Peyer's patch (tissue), 4 donors: ENCODE measurements at regions not wholly inside any gene's neighbourhood (a gene's known extent, or its start where the extent isn't known, plus 50 kb on each side); places are given as distances from the start of the nearest gene placed in this dataset.
"Not testable (repeated sequence)": the region's sequence is repeated elsewhere in the genome, so short reads cannot be mapped to it uniquely, and the experiment has no call there.

Experiments
- DNase-seq, 3 donors: peaks; one replicate each; pipeline ENCODE4 v3.0.0-alpha.2; 2017 to 2019
- H3K27ac ChIP-seq, 4 donors: fragments of 200-600 bp; sonication (generic); one replicate each; pipeline ENCODE4 v1.5.1; 2016 to 2019
- H3K27me3 ChIP-seq, 2 donors: fragments of 200-600 bp; sonication (generic); one replicate each; pipeline ENCODE4 v1.5.1; 2019
- H3K36me3 ChIP-seq, 3 donors: fragments of 200-600 bp; sonication (generic); one replicate each; pipeline ENCODE4 v1.5.1; 2016 to 2019
- H3K4me1 ChIP-seq, 4 donors: fragments of 200-600 bp; sonication (generic); one replicate each; pipeline ENCODE4 v1.5.1; 2016 to 2019
- H3K4me3 ChIP-seq, 4 donors: fragments of 200-600 bp; sonication (generic); 1 replicate in 3 of 4; 2 replicates in 1 of 4; pipeline ENCODE4 v1.5.1; 2016 to 2019; ENCODE audit warnings: mild to moderate bottlenecking in 1 of 4
- H3K9me3 ChIP-seq, 4 donors: fragments of 200-600 bp; sonication (generic); one replicate each; pipeline ENCODE4 v1.5.1; 2016 to 2019; ENCODE audit warnings: mild to moderate bottlenecking in 1 of 4
- POLR2A ChIP-seq, 2 donors: fragments of 450-650 bp; IDR thresholded peaks; one replicate each; pipeline ENCODE4 v1.5.1; 2017; ENCODE audit warnings: antibody characterized with exemption in 2 of 2, mild to moderate bottlenecking in 2 of 2, moderate library complexity in 2 of 2
- TF ChIP-seq, protein P1 (sequence below), 6 experiments: fragments of 450-650 bp in 4 of 6; fragments of 200-600 bp in 2 of 6; sonication (generic) in 1 of 6; IDR thresholded peaks; one replicate each; pipeline ENCODE4 v1.5.1; 2017 to 2019; ENCODE audit warnings: antibody characterized with exemption in 6 of 6, mild to moderate bottlenecking in 3 of 6, moderate library complexity in 1 of 6

DNA sequence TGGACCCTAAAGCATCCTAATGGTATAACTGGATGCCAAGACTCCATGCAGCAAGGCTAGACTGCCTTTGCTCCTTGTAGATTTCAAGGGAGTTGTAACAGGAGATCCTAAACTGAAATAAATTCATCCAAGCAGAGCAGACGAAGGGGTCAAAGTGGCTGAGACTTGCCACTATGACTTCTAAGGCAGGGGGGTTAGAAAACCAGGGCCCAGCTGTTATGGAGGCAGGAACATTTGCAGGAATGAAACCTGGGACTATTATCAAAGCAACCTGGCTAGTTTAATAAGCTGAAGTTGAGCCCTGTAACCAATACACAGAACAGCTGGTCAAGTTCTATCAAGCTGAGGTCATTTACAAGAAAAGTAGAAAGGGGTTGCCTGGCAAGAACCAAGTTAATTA, 122.2 kb upstream of the TRPC6 start:
- no peaks in the 10 kb centered on the region for H3K36me3 ChIP-seq
- no peak for DNase-seq
- TF ChIP-seq, protein P1, sequence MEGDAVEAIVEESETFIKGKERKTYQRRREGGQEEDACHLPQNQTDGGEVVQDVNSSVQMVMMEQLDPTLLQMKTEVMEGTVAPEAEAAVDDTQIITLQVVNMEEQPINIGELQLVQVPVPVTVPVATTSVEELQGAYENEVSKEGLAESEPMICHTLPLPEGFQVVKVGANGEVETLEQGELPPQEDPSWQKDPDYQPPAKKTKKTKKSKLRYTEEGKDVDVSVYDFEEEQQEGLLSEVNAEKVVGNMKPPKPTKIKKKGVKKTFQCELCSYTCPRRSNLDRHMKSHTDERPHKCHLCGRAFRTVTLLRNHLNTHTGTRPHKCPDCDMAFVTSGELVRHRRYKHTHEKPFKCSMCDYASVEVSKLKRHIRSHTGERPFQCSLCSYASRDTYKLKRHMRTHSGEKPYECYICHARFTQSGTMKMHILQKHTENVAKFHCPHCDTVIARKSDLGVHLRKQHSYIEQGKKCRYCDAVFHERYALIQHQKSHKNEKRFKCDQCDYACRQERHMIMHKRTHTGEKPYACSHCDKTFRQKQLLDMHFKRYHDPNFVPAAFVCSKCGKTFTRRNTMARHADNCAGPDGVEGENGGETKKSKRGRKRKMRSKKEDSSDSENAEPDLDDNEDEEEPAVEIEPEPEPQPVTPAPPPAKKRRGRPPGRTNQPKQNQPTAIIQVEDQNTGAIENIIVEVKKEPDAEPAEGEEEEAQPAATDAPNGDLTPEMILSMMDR (IDR thresholded peaks at IDR 0.05): no peak
- no peak for TF ChIP-seq POLR2A (IDR thresholded peaks at IDR 0.05)
- no peaks in the 10 kb centered on the region for H3K4me1 ChIP-seq
- H3K27me3 ChIP-seq: no peaks in the 10 kb centered on the region
- H3K27ac ChIP-seq: no peak overlapping the region
- H3K9me3 ChIP-seq: no peaks in the 10 kb centered on the region
- no peak overlapping the region for H3K4me3 ChIP-seq

DNA sequence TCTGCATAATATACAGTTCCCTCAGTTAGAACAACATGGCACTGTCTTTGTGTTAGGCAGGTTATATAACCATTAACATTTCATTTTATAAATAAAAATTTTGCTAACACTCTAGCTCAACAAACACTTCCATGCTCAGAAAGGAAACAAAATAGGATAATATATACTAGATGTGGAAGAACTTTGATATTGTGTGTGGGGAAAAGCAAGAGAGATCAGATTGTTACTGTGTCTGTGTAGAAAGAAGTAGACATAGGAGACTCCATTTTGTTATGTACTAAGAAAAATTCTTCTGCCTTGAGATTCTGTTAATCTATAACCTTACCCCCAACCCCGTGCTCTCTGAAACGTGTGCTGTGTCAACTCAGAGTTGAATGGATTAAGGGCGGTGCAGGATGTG, 111.1 kb upstream of the TRPC6 start:
- not testable (repeated sequence) for H3K9me3 ChIP-seq, H3K27me3 ChIP-seq, H3K27ac ChIP-seq, H3K4me3 ChIP-seq, H3K36me3 ChIP-seq, DNase-seq, H3K4me1 ChIP-seq

DNA sequence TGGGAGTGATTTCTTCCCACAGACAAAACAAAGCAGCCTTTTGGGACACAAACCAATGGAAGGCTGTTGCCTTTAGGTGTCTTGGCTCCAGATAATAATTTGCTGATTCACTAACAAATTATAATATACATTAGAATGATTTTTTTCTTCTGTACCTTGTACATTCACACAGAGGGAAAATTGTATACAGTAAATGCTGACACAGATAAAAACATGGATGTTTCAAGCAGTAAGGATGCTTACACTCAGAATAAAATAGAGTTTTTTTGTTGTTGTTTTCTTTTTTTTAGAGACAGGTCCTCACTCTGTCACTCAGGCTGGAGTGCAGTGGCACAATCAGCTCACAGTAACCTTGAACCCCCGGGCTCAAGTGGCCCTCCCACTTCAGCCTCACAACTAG, 109.2 kb upstream of the TRPC6 start:
- no peak for DNase-seq
- no peak overlapping the region for H3K4me3 ChIP-seq
- no peaks in the 10 kb centered on the region for H3K36me3 ChIP-seq
- no peaks in the 10 kb centered on the region for H3K27me3 ChIP-seq
- no peaks in the 10 kb centered on the region for H3K9me3 ChIP-seq
- no peak overlapping the region for H3K27ac ChIP-seq
- TF ChIP-seq POLR2A (IDR thresholded peaks at IDR 0.05): no peak
- TF ChIP-seq, protein P1 (IDR thresholded peaks at IDR 0.05): no peak
- H3K4me1 ChIP-seq: no peaks in the 10 kb centered on the region

DNA sequence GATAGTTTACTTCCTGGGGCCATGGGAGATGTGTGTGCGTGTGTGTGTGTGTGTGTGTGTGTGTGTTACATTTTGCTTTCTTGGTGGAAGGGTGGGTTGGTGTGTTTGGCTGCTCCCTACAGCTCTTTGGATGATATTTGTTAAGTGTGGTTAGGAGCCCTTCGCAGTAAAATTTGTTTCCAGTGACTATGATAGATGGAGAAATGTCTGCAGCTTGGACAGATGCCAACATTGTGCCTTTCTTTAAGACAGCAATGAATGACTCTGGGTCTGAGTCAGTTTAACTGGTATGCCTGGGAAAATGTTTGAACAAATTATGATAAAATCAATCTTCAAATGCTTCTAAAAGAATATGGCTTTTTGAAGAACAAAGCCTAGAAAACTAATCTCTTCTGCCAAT, 102.7 kb upstream of the TRPC6 start:
- Histone ChIP-seq H3K27ac (no peak overlapping the region), H3K36me3 (no peaks in the 10 kb centered on the region), H3K4me1 (no peaks in the 10 kb centered on the region), H3K9me3 (no peaks in the 10 kb centered on the region), H3K4me3 (no peak overlapping the region), H3K27me3 (no peaks in the 10 kb centered on the region)
- no peak for TF ChIP-seq POLR2A (IDR thresholded peaks at IDR 0.05)
- TF ChIP-seq, protein P1 (IDR thresholded peaks at IDR 0.05): no peak
- no peak for DNase-seq

DNA sequence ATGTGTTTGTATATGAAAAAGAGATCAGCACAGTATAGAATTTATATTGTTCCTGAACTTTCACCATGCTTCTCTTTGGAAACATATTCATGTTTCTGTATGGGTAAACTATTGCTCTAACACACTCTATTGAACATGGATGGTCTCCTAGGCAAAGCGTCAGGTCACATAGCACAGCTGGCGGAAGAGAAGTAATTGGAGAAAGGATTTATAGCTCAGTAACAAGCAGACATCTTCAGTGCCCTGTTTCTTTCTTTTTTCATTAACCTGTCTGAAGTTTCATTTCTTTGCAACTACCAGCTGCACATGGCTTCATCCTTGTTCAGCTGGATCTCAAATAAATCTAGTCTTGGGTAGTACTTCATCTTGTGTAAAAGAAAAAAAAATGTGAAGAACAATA, 84.4 kb upstream of the TRPC6 start:
- DNase-seq: no peak
- Histone ChIP-seq H3K4me3 (no peak overlapping the region), H3K36me3 (no peaks in the 10 kb centered on the region), H3K9me3 (no peaks in the 10 kb centered on the region), H3K4me1 (no peaks in the 10 kb centered on the region), H3K27me3 (no peaks in the 10 kb centered on the region), H3K27ac (no peak overlapping the region)
- TF ChIP-seq, protein P1 (IDR thresholded peaks at IDR 0.05): no peak
- no peak for TF ChIP-seq POLR2A (IDR thresholded peaks at IDR 0.05)

DNA sequence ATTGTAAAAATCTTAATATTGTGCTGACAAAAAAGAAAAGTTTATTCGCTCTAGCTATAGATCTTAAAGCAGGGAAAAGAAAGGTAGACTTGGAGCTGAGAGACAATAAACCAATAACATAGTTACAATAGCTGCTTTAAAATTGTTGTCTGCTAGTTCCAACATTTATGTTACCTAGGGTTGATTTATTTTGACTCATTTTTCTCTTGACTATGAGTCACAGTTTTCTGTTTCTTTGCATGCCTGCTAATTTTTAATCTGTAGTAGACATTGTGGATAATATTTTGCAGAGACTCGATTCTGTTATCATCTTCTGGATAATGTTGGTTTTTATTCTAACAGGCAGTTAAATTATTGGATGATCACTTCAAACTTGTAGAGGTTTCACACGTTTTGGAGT, 83.1 kb upstream of the TRPC6 start:
- Histone ChIP-seq H3K4me3 (no peak overlapping the region), H3K9me3 (no peaks in the 10 kb centered on the region), H3K27ac (no peak overlapping the region), H3K4me1 (no peaks in the 10 kb centered on the region), H3K36me3 (no peaks in the 10 kb centered on the region), H3K27me3 (no peaks in the 10 kb centered on the region)
- TF ChIP-seq, protein P1 (IDR thresholded peaks at IDR 0.05): no peak
- TF ChIP-seq POLR2A (IDR thresholded peaks at IDR 0.05): no peak
- no peak for DNase-seq
